ENCODE measurements at regions not wholly inside any gene's neighbourhood (a gene's known extent, or its start where the extent isn't known, plus 50 kb on each side); places are given as distances from the start of the nearest gene placed in this dataset.

DNA sequence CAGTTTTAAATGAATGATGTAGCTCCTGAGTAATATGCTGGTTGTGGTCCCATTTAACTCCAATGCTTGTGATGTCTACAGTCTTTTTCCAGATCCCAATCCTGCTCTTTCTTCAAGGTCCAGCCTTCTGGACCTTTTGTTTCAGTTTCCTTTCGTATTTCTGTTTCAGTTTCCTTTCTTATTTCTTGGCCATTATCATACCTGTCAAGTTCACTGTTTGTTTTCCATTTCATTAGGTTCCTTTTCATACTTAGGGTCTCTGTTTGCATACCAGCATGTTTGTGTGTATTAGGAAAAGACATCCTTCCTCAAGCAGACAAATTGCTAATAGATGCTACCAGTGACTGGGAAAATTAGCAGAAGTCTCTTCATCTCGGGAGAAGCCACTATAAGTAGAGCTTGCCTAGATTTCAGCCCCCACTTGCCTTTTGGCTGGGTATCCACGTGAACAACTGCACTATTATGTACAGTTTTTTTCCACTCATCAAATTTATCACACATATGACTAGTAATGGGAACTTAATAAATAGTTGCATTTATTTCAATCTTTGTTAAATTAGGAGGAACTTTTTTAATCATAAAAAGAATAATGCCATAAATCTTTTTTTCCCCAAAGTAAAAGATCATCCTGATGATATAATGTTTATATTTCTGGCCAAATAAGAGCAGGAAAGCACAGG lies 583.4 kb downstream of the BCKDHB start:
- H3K27ac ChIP-seq: no peak overlapping the region
- no peak for TF ChIP-seq ZFX (IDR thresholded peaks at IDR 0.05)
- TF ChIP-seq, protein P1, sequence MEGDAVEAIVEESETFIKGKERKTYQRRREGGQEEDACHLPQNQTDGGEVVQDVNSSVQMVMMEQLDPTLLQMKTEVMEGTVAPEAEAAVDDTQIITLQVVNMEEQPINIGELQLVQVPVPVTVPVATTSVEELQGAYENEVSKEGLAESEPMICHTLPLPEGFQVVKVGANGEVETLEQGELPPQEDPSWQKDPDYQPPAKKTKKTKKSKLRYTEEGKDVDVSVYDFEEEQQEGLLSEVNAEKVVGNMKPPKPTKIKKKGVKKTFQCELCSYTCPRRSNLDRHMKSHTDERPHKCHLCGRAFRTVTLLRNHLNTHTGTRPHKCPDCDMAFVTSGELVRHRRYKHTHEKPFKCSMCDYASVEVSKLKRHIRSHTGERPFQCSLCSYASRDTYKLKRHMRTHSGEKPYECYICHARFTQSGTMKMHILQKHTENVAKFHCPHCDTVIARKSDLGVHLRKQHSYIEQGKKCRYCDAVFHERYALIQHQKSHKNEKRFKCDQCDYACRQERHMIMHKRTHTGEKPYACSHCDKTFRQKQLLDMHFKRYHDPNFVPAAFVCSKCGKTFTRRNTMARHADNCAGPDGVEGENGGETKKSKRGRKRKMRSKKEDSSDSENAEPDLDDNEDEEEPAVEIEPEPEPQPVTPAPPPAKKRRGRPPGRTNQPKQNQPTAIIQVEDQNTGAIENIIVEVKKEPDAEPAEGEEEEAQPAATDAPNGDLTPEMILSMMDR (conservative IDR thresholded peaks at IDR 0.05): no peak

DNA sequence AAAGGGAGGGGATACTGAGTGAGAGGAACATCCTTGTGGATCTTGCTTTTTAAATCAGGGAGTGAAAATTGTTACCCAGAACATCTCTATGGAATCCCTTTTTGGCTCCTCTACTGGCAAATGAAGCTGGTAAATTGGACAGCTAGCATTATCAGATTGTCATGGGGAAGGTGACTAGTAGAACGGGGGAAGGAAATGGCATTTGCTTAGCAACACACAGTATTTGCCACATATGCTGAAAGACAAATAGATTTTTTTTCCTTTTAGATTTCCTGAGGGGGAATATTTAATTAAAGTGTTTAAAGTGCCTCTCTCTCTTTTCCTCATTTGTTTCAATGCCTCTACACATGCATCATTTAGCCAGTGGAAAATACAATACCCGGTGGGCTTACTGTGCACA lies 573.5 kb downstream of the BCKDHB start:
- H3K27ac ChIP-seq: no peak overlapping the region
- no peak for TF ChIP-seq ZFX (IDR thresholded peaks at IDR 0.05)
- TF ChIP-seq, protein P1 (conservative IDR thresholded peaks at IDR 0.05): no peak

GRCh38 chr6:80676386-80676785 lies 569.9 kb downstream of the BCKDHB start:
- no peak for TF ChIP-seq ZFX (IDR thresholded peaks at IDR 0.05)
- TF ChIP-seq, protein P1 (conservative IDR thresholded peaks at IDR 0.05): no peak
- no peak overlapping the region for H3K27ac ChIP-seq

DNA sequence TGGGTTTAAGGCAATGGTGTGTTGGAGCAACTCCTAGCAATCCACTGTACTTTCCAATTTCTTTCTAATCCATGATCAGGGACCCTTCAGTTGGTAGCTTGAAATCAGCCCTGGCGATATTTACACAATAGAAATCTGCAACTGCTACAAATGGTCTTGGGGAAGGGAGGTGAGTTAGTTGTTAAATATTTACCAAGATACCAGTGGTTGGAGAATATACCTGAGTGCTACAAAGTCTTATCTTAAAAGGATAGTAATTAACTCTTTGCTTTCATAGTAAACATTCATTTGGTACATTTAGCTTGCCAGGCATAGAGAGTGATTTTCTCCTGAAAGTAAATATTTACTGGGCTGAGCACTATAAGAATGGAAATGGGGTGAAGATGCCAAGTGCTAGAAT lies 568.2 kb downstream of the BCKDHB start:
- no peak overlapping the region for H3K27ac ChIP-seq
- TF ChIP-seq ZFX (IDR thresholded peaks at IDR 0.05): no peak
- TF ChIP-seq, protein P1 (conservative IDR thresholded peaks at IDR 0.05): no peak

- H3K27ac ChIP-seq: no peak overlapping the region
- TF ChIP-seq ZFX (IDR thresholded peaks at IDR 0.05): no peak
- TF ChIP-seq, protein P1 (conservative IDR thresholded peaks at IDR 0.05): no peak
These were observed 566.9 kb downstream of the BCKDHB start for GRCh38 chr6:80673367-80673766.

- no peak for TF ChIP-seq ZFX (IDR thresholded peaks at IDR 0.05)
- TF ChIP-seq, protein P1 (conservative IDR thresholded peaks at IDR 0.05): no peak
- H3K27ac ChIP-seq: no peak overlapping the region
These were observed 560.5 kb downstream of the BCKDHB start for GRCh38 chr6:80667006-80667405.

DNA sequence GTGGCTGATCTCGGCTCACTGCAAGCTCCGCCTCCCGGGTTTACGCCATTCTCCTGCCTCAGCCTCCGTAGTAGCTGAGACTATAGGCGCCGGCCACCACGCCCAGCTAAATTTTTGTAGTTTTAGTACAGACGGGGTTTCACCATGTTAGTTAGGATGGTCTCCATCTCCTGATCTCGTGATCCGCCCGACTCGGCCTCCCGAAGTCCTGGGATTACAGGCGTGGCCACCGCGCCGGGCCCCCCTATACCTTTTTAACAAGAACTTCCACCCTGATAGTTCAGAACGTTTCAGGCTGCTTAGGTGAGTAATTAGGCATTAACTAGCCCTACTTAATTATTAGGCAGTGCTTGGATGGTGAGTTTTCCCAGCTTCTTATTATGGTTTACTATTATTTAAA lies 552.5 kb downstream of the BCKDHB start:
- no peak for TF ChIP-seq ZFX (IDR thresholded peaks at IDR 0.05)
- TF ChIP-seq, protein P1 (conservative IDR thresholded peaks at IDR 0.05): no peak
- H3K27ac ChIP-seq: no peak overlapping the region
